ENCODE measurements at regions not wholly inside any gene's neighbourhood (a gene's known extent, or its start where the extent isn't known, plus 50 kb on each side); places are given as distances from the start of the nearest gene placed in this dataset. TPM values are rescaled to one million over a fixed set of nuclear protein-coding genes. Genes with fewer than 3 reads are reported as not detected.
A peak's percentile ranks its signal among the peaks of the same experiment; 100 is the strongest.

- H3K4me3 ChIP-seq = no peak overlapping the region
- H3K9me3 ChIP-seq (replicated peaks; ENCODE audit: control insufficient read depth, insufficient read depth, low read length) = no peaks in the 10 kb centered on the region
- POLR2A ChIA-PET = no interaction called here
- TF ChIP-seq EED (IDR thresholded peaks at IDR 0.05; ENCODE audit: low read depth) = no peak
- no peak for TF ChIP-seq YY1 (IDR thresholded peaks at IDR 0.05; ENCODE audit: low read depth, low read length)
- no peak for TF ChIP-seq ESRRA (IDR thresholded peaks at IDR 0.05; ENCODE audit: low read length)
- no peak for TF ChIP-seq MEF2B (IDR thresholded peaks at IDR 0.05; ENCODE audit: partially characterized antibody, poor library complexity, severe bottlenecking)
- TF ChIP-seq, protein P1, sequence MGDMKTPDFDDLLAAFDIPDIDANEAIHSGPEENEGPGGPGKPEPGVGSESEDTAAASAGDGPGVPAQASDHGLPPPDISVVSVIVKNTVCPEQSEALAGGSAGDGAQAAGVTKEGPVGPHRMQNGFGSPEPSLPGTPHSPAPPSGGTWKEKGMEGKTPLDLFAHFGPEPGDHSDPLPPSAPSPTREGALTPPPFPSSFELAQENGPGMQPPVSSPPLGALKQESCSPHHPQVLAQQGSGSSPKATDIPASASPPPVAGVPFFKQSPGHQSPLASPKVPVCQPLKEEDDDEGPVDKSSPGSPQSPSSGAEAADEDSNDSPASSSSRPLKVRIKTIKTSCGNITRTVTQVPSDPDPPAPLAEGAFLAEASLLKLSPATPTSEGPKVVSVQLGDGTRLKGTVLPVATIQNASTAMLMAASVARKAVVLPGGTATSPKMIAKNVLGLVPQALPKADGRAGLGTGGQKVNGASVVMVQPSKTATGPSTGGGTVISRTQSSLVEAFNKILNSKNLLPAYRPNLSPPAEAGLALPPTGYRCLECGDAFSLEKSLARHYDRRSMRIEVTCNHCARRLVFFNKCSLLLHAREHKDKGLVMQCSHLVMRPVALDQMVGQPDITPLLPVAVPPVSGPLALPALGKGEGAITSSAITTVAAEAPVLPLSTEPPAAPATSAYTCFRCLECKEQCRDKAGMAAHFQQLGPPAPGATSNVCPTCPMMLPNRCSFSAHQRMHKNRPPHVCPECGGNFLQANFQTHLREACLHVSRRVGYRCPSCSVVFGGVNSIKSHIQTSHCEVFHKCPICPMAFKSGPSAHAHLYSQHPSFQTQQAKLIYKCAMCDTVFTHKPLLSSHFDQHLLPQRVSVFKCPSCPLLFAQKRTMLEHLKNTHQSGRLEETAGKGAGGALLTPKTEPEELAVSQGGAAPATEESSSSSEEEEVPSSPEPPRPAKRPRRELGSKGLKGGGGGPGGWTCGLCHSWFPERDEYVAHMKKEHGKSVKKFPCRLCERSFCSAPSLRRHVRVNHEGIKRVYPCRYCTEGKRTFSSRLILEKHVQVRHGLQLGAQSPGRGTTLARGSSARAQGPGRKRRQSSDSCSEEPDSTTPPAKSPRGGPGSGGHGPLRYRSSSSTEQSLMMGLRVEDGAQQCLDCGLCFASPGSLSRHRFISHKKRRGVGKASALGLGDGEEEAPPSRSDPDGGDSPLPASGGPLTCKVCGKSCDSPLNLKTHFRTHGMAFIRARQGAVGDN (IDR thresholded peaks at IDR 0.05) = no peak
- RAD21 ChIA-PET (ENCODE audit: unreplicated experiment) = no interaction called here
- no peaks in the 10 kb centered on the region for H3K79me2 ChIP-seq (ENCODE audit: control insufficient read depth, insufficient read depth, low read length)
- H3K4me2 ChIP-seq (ENCODE audit: control insufficient read depth, insufficient read depth) = no peak overlapping the region
- no peaks in the 10 kb centered on the region for H4K20me1 ChIP-seq (ENCODE audit: control insufficient read depth, insufficient read depth)
- no peaks in the 10 kb centered on the region for H3K4me1 ChIP-seq (ENCODE audit: control insufficient read depth, insufficient read depth, low read length)
- CTCF ChIA-PET = no interaction called here
- no peaks in the 10 kb centered on the region for H3K27me3 ChIP-seq (replicated peaks in 1 of 2; ENCODE audit: control insufficient read depth in 2 of 2, insufficient read depth in 2 of 2, low read length in 1 of 2)
- WGBS (ENCODE audit: insufficient coverage, insufficient replicate concordance, low lambda C conversion rate, missing lambda C conversion rate) = 27% methylated on average over 3 of the region's 3 CpGs
- BruUV-seq (replicated peaks) = no TSS peak
- intact Hi-C loops (cut with micrococcal nuclease; ENCODE audit: unreplicated experiment) = no loop called here
- FAIRE-seq = no peak
- H3K9ac ChIP-seq (ENCODE audit: control insufficient read depth, insufficient read depth, low read length) = no peak overlapping the region
- no peak overlapping the region for H3K27ac ChIP-seq (ENCODE audit: control insufficient read depth, insufficient read depth)
- H2AFZ ChIP-seq (ENCODE audit: control insufficient read depth, low read depth, low read length) = no peak overlapping the region
- SMC1A ChIA-PET (ENCODE audit: uncharacterized antibody, unreplicated experiment) = no interaction called here
- in situ Hi-C loops (cut with MboI) = no loop called here
- no peak for DNase-seq (ENCODE audit: low read depth, low spot score)
- H3K36me3 ChIP-seq (ENCODE audit: control insufficient read depth in 2 of 2, insufficient read depth in 2 of 2, low read length in 1 of 2) = no peaks in the 10 kb centered on the region
- ATAC-seq = no peak
These were observed 54.6 kb upstream of the ID4 start for GRCh38 chr6:19782588-19782987.

MicroRNAs encoded in the stretch of these regions (microRNA counts, 767-probe panel; counts per million panel counts)
- microRNA hsa-miR-548a-3p = 1,807 counts per million, percentile 70 among the panel's probes with 10 or more counts

Small RNA genes lying in the stretch of these regions (microRNA-seq; reads per million reads assigned to microRNA genes)
- gene MIR548A1 = not detected

Small RNA genes lying in the stretch of these regions (small RNA-seq; reads per million reads assigned to genes)
- gene MIR548A1 (not detected), gene RNA5SP205 (not detected), gene RNU6-801P (not detected)

All from GM12878 (cell line).